H9 (cell line): ENCODE measurements at regions not wholly inside any gene's neighbourhood (a gene's known extent, or its start where the extent isn't known, plus 50 kb on each side); places are given as distances from the start of the nearest gene placed in this dataset.

Source experiments
- DNase-seq: peaks from one replicate; pipeline ENCODE4 v3.0.0-alpha.2; 2017
- H2AFZ ChIP-seq: one replicate; pipeline ENCODE4 v1.6.1; 2013; ENCODE audit warnings: mild to moderate bottlenecking, low read length, control low read depth, moderate library complexity
- H2AK5ac ChIP-seq: 2 replicates; pipeline ENCODE4 v1.6.1; 2013; ENCODE audit warnings: low read length, control low read depth, mixed read lengths; ENCODE audit not compliant: insufficient read length
- H2BK120ac ChIP-seq: one replicate; pipeline ENCODE4 v1.6.1; 2013; ENCODE audit warnings: low read depth, mild to moderate bottlenecking, low read length, control low read depth, inconsistent platforms; ENCODE audit not compliant: poor library complexity, severe bottlenecking
- H2BK12ac ChIP-seq: 2 replicates; pipeline ENCODE4 v1.6.1; 2013; ENCODE audit warnings: low read length, control low read depth, mixed read lengths, low read depth; ENCODE audit not compliant: insufficient read length
- H2BK15ac ChIP-seq: 2 replicates; pipeline ENCODE4 v1.6.1; 2013; ENCODE audit warnings: low read depth, low read length, control low read depth
- H2BK20ac ChIP-seq: one replicate; pipeline ENCODE4 v1.6.1; 2013; ENCODE audit warnings: low read depth, mild to moderate bottlenecking, low read length, control low read depth, inconsistent platforms; ENCODE audit not compliant: poor library complexity, severe bottlenecking
- H2BK5ac ChIP-seq: 2 replicates; pipeline ENCODE4 v1.6.1; 2013; ENCODE audit warnings: low read length, control low read depth, mixed read lengths; ENCODE audit not compliant: insufficient read length
- H3K14ac ChIP-seq: 2 replicates; pipeline ENCODE4 v1.6.1; 2013; ENCODE audit warnings: low read length, control low read depth; ENCODE audit not compliant: insufficient read depth
- H3K18ac ChIP-seq: 2 replicates; pipeline ENCODE4 v1.6.1; 2013; ENCODE audit warnings: low read depth, mild to moderate bottlenecking, mixed read lengths, low read length, control low read depth; ENCODE audit not compliant: insufficient read length
- H3K23ac ChIP-seq: 2 replicates; pipeline ENCODE4 v1.6.1; 2013; ENCODE audit warnings: low read length, control low read depth, mixed read lengths, low read depth; ENCODE audit not compliant: insufficient read length
- H3K23me2 ChIP-seq: 2 replicates; pipeline ENCODE4 v1.6.1; 2013; ENCODE audit warnings: low read depth, mild to moderate bottlenecking, mixed read lengths, low read length, control low read depth; ENCODE audit not compliant: insufficient read length, poor library complexity, severe bottlenecking
- H3K27ac ChIP-seq: 2 replicates; pipeline ENCODE4 v1.5.1; 2013; ENCODE audit warnings: low read length, control low read depth, mixed read lengths, low read depth; ENCODE audit not compliant: insufficient read length
- H3K27me3 ChIP-seq: 2 replicates; pipeline ENCODE4 v1.6.1; 2013; ENCODE audit warnings: low read length, control low read depth, inconsistent platforms; ENCODE audit not compliant: insufficient read depth
- H3K4ac ChIP-seq: 2 replicates; pipeline ENCODE4 v1.6.1; 2013; ENCODE audit warnings: low read depth, mild to moderate bottlenecking, control low read depth, inconsistent platforms, low read length, moderate library complexity
- H3K4me1 ChIP-seq: 2 replicates; pipeline ENCODE4 v1.6.1; 2013; ENCODE audit warnings: low read length, control low read depth, inconsistent platforms; ENCODE audit not compliant: insufficient read depth
- H3K4me2 ChIP-seq: 2 replicates; pipeline ENCODE4 v1.6.1; 2013; ENCODE audit warnings: low read length, control low read depth, mixed read lengths; ENCODE audit not compliant: insufficient read length, insufficient read depth
- H3K56ac ChIP-seq: 2 replicates; pipeline ENCODE4 v1.6.1; 2013; ENCODE audit warnings: low read depth, mild to moderate bottlenecking, mixed read lengths, low read length, control low read depth; ENCODE audit not compliant: insufficient read length
- H3K79me1 ChIP-seq: 2 replicates; pipeline ENCODE4 v1.6.1; 2013; ENCODE audit warnings: low read depth, mild to moderate bottlenecking, moderate library complexity, low read length, control low read depth, inconsistent platforms; ENCODE audit not compliant: insufficient read depth, poor library complexity, severe bottlenecking
- H3K79me2 ChIP-seq: 2 replicates; pipeline ENCODE4 v1.6.1; 2013; ENCODE audit warnings: low read length, control low read depth, inconsistent platforms; ENCODE audit not compliant: insufficient read depth
- H3K9ac ChIP-seq: 2 replicates; pipeline ENCODE4 v1.6.1; 2013; ENCODE audit warnings: low read length, control low read depth, mixed read lengths; ENCODE audit not compliant: insufficient read length; ENCODE audit errors: extremely low read depth
- H3K9me3 ChIP-seq: one replicate; pipeline ENCODE4 v1.6.1; 2013; ENCODE audit warnings: low read depth, low read length, inconsistent platforms; ENCODE audit not compliant: control insufficient read depth
- H3T11ph ChIP-seq: one replicate; pipeline ENCODE4 v1.6.1; 2013; ENCODE audit warnings: mild to moderate bottlenecking, low read length, control low read depth, inconsistent platforms
- H4K20me1 ChIP-seq: one replicate; pipeline ENCODE4 v1.6.1; 2013; ENCODE audit not compliant: control insufficient read depth, insufficient read length, insufficient read depth
- H4K5ac ChIP-seq: 2 replicates; pipeline ENCODE4 v1.6.1; 2013; ENCODE audit warnings: low read depth, mild to moderate bottlenecking, mixed read lengths, low read length, control low read depth; ENCODE audit not compliant: insufficient read length
- H4K8ac ChIP-seq: replicated peaks from 2 replicates; pipeline ENCODE4 v1.6.1; 2013; ENCODE audit warnings: low read length, control low read depth, mixed read lengths, low read depth; ENCODE audit not compliant: insufficient read length
- H4K91ac ChIP-seq: 2 replicates; pipeline ENCODE4 v1.6.1; 2013; ENCODE audit warnings: low read depth, mild to moderate bottlenecking, moderate library complexity, mixed read lengths, low read length, control low read depth; ENCODE audit not compliant: insufficient read length
- H3K27ac Mint-ChIP-seq, 3 experiments: 2 replicates in 2 of 3; 3 replicates in 1 of 3; pipeline ENCODE4 v1.8.0; 2020 to 2021; ENCODE audit warnings: mixed read lengths in 3 of 3, mild to moderate bottlenecking in 1 of 3, moderate library complexity in 1 of 3
- H3K27me3 Mint-ChIP-seq: 2 replicates; pipeline ENCODE4 v1.8.0; 2021; ENCODE audit warnings: low read depth, mild to moderate bottlenecking, moderate library complexity, mixed read lengths
- H3K36me3 Mint-ChIP-seq, 3 experiments: 2 replicates in 2 of 3; 3 replicates in 1 of 3; pipeline ENCODE4 v1.8.0; 2020 to 2021; ENCODE audit warnings: low read depth in 3 of 3, mixed read lengths in 3 of 3; ENCODE audit not compliant: insufficient read depth in 1 of 3
- H3K4me1 Mint-ChIP-seq, 2 experiments: 2 replicates each; pipeline ENCODE4 v1.8.0; 2020; ENCODE audit warnings: mixed read lengths in 2 of 2
- H3K4me3 Mint-ChIP-seq, 2 experiments: 2 replicates in 1 of 2; 3 replicates in 1 of 2; pipeline ENCODE4 v1.8.0; 2020 to 2021; ENCODE audit warnings: mild to moderate bottlenecking in 2 of 2, mixed read lengths in 2 of 2, moderate library complexity in 1 of 2
- H3K9me3 Mint-ChIP-seq, 2 experiments: 2 replicates in 1 of 2; 3 replicates in 1 of 2; pipeline ENCODE4 v1.8.0; 2020; ENCODE audit warnings: mild to moderate bottlenecking in 2 of 2, mixed read lengths in 2 of 2, moderate library complexity in 1 of 2
- WGBS: extraction: QIAGEN DNeasy Blood & Tissue Kit; methylation state at CpG from one replicate; pipeline ENCODE4 v1.1.7; 2013; ENCODE audit warnings: missing lambda C conversion rate, low lambda C conversion rate, mixed read lengths; ENCODE audit not compliant: insufficient read length; ENCODE audit errors: extremely low coverage; 5-methylcytosine and 5-hydroxymethylcytosine counted together
- TF ChIP-seq, protein P1 (sequence below): fragments of 200-600 bp; sonication (generic); conservative IDR thresholded peaks from 3 replicates; pipeline ENCODE4 v1.8.0; 2021; ENCODE audit warnings: antibody characterized with exemption, mild to moderate bottlenecking

DNA sequence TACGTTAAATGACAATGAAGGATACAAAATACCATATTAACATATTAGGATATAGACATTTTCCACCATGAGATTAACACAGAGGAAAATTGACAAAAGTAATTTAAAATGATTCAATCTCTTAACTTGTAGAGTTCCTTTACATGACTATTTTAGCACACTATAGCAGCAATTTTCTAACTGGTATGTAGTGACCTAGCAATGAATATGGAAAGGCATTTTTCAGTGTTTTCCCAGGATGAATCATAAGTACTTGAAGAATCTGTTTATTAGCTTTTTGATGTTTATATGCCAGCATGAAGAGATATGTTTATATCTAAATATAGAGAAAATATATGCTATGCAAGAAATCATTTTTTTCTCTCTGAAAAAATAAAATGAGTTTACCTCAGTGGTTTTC, 782.5 kb upstream of the CDH10 start:
- WGBS, result no CpG with 5 or more reads among the region's 1 CpG
- Histone ChIP-seq H3T11ph (no peak overlapping the region), H3K79me1 (no peaks in the 10 kb centered on the region), H4K91ac (no peak overlapping the region), H3K56ac (no peak overlapping the region), H2BK120ac (no peak overlapping the region), H2BK15ac (no peak overlapping the region), H2AK5ac (no peak overlapping the region), H4K8ac (no peak overlapping the region), H3K23ac (no peak overlapping the region), H2BK12ac (no peak overlapping the region), H3K4ac (no peak overlapping the region), H3K9me3 (no peaks in the 10 kb centered on the region), H3K23me2 (no peaks in the 10 kb centered on the region), H3K27me3 (no peaks in the 10 kb centered on the region), H4K20me1 (no peaks in the 10 kb centered on the region), H3K4me1 (no peaks in the 10 kb centered on the region), H2BK20ac (no peak overlapping the region), H3K79me2 (peaks cover 18% of the 10 kb centered on the region; the same call in 1 of the 2 replicates), H4K5ac (no peak overlapping the region), H3K9ac (no peak overlapping the region), H2BK5ac (no peak overlapping the region), H3K18ac (no peak overlapping the region), H2AFZ (no peak overlapping the region), H3K14ac (no peak overlapping the region), H3K4me2 (no peak overlapping the region), H3K27ac (no peak overlapping the region)
- peak overlapping the region in 1 of 3 experiments; percentile 72; a peak in 1 of 7 replicates for H3K27ac Mint-ChIP-seq
- H3K4me3 Mint-ChIP-seq, result peak overlapping the region in 1 of 2 experiments; percentile 50; a peak in 1 of 5 replicates
- H3K36me3 Mint-ChIP-seq, result peaks cover 2 to 25% (median 15%) of the 10 kb centered on the region in 3 experiments; a peak in 6 of 7 replicates
- peaks cover 16 to 22% of the 10 kb centered on the region in 2 experiments for H3K4me1 Mint-ChIP-seq
- H3K27me3 Mint-ChIP-seq, result no peaks in the 10 kb centered on the region
- DNase-seq, result no peak
- H3K9me3 Mint-ChIP-seq, result no peaks in the 10 kb centered on the region
- TF ChIP-seq, protein P1, sequence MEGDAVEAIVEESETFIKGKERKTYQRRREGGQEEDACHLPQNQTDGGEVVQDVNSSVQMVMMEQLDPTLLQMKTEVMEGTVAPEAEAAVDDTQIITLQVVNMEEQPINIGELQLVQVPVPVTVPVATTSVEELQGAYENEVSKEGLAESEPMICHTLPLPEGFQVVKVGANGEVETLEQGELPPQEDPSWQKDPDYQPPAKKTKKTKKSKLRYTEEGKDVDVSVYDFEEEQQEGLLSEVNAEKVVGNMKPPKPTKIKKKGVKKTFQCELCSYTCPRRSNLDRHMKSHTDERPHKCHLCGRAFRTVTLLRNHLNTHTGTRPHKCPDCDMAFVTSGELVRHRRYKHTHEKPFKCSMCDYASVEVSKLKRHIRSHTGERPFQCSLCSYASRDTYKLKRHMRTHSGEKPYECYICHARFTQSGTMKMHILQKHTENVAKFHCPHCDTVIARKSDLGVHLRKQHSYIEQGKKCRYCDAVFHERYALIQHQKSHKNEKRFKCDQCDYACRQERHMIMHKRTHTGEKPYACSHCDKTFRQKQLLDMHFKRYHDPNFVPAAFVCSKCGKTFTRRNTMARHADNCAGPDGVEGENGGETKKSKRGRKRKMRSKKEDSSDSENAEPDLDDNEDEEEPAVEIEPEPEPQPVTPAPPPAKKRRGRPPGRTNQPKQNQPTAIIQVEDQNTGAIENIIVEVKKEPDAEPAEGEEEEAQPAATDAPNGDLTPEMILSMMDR, result no peak
